ENCODE measurements at regions not wholly inside any gene's neighbourhood (a gene's known extent, or its start where the extent isn't known, plus 50 kb on each side); places are given as distances from the start of the nearest gene placed in this dataset.

DNA sequence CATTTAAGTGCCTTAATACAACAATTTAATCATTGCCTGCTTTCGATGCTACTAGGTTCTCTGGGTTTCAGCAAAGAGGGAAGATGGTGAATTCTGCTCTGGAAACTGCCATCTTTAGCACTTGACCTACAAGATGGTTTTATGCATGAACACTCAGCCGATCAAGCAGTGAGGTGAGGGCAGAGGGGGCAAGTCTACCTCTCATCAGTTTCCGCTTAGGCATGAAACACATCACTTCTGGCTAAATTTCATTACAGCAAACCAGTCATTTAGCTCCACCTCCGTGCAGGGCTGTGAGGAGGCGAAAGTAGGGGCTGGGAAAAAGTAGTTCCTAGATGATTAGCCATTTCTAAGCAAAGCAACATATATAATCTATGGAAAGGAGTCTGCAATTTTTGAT lies 1018.0 kb downstream of the CDH18 start:
- ChIA-PET CTCF (ENCODE audit: low intra/inter-chr PET ratio, low total read pairs) (no interaction called here), POLR2A (no interaction called here)
- H3K27me3 ChIP-seq (ENCODE audit: control insufficient read depth in 1 of 2, insufficient read depth in 2 of 2, low read length in 2 of 2) = no peaks in the 10 kb centered on the region
- no peak overlapping the region for H3K4me2 ChIP-seq (ENCODE audit: low read depth, low read length)
- in situ Hi-C loops (cut with HindIII; ENCODE audit: extremely low pct_ligation_motif_present, low pct_unique_long_range_greater_than_20kb) = no loop called here
- no peak for DNase-seq (ENCODE audit: low spot score)
- H3K27ac ChIP-seq (ENCODE audit: extremely low read length, insufficient read depth, low read length) = no peak overlapping the region
- ATAC-seq = no peak
- H3K9me3 ChIP-seq (ENCODE audit: low read length) = peaks cover 55% of the 10 kb centered on the region
- intact Hi-C loops (cut with micrococcal nuclease; ENCODE audit: unreplicated experiment) = no loop called here
- 6% methylated on average over 5 of the region's 5 CpGs for WGBS (ENCODE audit: low lambda C conversion rate)
- no peaks in the 10 kb centered on the region for H4K20me1 ChIP-seq (ENCODE audit: insufficient read depth, low read length)
- no peak overlapping the region for H3K9ac ChIP-seq (ENCODE audit: insufficient read depth, low read depth, low read length)
- H3K79me2 ChIP-seq (ENCODE audit: insufficient read depth, low read length) = no peaks in the 10 kb centered on the region
- no peak overlapping the region for H2AFZ ChIP-seq (ENCODE audit: low read length)
- H3K4me1 ChIP-seq (ENCODE audit: insufficient read depth, low read length) = no peaks in the 10 kb centered on the region
- no peak overlapping the region for H3K4me3 ChIP-seq (replicated peaks in 1 of 3; ENCODE audit: insufficient read depth in 1 of 3, low read depth in 2 of 3, low read length in 3 of 3)
- no TSS peak for BruUV-seq (replicated peaks)
- H3K36me3 ChIP-seq (replicated peaks in 1 of 2; ENCODE audit: control insufficient read depth in 1 of 2, insufficient read depth in 2 of 2, low read length in 2 of 2) = no peaks in the 10 kb centered on the region
- no peak for FAIRE-seq
- no peak for TF ChIP-seq TCF7 (IDR thresholded peaks at IDR 0.05; ENCODE audit: low read depth)
- no peak for TF ChIP-seq ZNF260 (CRISPR knock-in tag; IDR thresholded peaks at IDR 0.05; ENCODE audit: borderline replicate concordance, low read depth)
- TF ChIP-seq FOXA1 (IDR thresholded peaks at IDR 0.05) = no peak
- no peak for TF ChIP-seq FOXA1 (CRISPR knock-in tag; IDR thresholded peaks at IDR 0.05)
- TF ChIP-seq ZC3H13 (CRISPR knock-in tag; IDR thresholded peaks at IDR 0.05) = no peak
- TF ChIP-seq SMAD9 (CRISPR knock-in tag; IDR thresholded peaks at IDR 0.05) = no peak
- no peak for TF ChIP-seq JUND (CRISPR knock-in tag; IDR thresholded peaks at IDR 0.05)
- TF ChIP-seq ZSCAN25 (CRISPR knock-in tag; IDR thresholded peaks at IDR 0.05) = no peak
- no peak for TF ChIP-seq U2AF2 (IDR thresholded peaks at IDR 0.05; ENCODE audit: low read depth, low read length)
- TF ChIP-seq, protein P1, sequence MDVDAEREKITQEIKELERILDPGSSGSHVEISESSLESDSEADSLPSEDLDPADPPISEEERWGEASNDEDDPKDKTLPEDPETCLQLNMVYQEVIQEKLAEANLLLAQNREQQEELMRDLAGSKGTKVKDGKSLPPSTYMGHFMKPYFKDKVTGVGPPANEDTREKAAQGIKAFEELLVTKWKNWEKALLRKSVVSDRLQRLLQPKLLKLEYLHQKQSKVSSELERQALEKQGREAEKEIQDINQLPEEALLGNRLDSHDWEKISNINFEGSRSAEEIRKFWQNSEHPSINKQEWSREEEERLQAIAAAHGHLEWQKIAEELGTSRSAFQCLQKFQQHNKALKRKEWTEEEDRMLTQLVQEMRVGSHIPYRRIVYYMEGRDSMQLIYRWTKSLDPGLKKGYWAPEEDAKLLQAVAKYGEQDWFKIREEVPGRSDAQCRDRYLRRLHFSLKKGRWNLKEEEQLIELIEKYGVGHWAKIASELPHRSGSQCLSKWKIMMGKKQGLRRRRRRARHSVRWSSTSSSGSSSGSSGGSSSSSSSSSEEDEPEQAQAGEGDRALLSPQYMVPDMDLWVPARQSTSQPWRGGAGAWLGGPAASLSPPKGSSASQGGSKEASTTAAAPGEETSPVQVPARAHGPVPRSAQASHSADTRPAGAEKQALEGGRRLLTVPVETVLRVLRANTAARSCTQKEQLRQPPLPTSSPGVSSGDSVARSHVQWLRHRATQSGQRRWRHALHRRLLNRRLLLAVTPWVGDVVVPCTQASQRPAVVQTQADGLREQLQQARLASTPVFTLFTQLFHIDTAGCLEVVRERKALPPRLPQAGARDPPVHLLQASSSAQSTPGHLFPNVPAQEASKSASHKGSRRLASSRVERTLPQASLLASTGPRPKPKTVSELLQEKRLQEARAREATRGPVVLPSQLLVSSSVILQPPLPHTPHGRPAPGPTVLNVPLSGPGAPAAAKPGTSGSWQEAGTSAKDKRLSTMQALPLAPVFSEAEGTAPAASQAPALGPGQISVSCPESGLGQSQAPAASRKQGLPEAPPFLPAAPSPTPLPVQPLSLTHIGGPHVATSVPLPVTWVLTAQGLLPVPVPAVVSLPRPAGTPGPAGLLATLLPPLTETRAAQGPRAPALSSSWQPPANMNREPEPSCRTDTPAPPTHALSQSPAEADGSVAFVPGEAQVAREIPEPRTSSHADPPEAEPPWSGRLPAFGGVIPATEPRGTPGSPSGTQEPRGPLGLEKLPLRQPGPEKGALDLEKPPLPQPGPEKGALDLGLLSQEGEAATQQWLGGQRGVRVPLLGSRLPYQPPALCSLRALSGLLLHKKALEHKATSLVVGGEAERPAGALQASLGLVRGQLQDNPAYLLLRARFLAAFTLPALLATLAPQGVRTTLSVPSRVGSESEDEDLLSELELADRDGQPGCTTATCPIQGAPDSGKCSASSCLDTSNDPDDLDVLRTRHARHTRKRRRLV (CRISPR knock-in tag; IDR thresholded peaks at IDR 0.05) = no peak
- TF ChIP-seq ZBTB21 (CRISPR knock-in tag; IDR thresholded peaks at IDR 0.05) = no peak
- no peak for TF ChIP-seq HOXD1 (CRISPR knock-in tag; IDR thresholded peaks at IDR 0.05)
- TF ChIP-seq, protein P2, sequence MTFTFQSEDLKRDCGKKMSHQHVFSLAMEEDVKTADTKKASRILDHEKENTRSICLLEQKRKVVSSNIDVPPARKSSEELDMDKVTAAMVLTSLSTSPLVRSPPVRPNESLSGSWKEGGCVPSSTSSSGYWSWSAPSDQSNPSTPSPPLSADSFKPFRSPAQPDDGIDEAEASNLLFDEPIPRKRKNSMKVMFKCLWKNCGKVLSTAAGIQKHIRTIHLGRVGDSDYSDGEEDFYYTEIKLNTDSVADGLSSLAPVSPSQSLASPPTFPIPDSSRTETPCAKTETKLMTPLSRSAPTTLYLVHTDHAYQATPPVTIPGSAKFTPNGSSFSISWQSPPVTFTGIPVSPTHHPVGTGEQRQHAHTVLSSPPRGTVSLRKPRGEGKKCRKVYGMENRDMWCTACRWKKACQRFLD (CRISPR knock-in tag; IDR thresholded peaks at IDR 0.05; ENCODE audit: borderline replicate concordance) = no peak
- TF ChIP-seq, protein P3, sequence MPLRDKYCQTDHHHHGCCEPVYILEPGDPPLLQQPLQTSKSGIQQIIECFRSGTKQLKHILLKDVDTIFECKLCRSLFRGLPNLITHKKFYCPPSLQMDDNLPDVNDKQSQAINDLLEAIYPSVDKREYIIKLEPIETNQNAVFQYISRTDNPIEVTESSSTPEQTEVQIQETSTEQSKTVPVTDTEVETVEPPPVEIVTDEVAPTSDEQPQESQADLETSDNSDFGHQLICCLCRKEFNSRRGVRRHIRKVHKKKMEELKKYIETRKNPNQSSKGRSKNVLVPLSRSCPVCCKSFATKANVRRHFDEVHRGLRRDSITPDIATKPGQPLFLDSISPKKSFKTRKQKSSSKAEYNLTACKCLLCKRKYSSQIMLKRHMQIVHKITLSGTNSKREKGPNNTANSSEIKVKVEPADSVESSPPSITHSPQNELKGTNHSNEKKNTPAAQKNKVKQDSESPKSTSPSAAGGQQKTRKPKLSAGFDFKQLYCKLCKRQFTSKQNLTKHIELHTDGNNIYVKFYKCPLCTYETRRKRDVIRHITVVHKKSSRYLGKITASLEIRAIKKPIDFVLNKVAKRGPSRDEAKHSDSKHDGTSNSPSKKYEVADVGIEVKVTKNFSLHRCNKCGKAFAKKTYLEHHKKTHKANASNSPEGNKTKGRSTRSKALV (CRISPR knock-in tag; IDR thresholded peaks at IDR 0.05) = no peak
- no peak for TF ChIP-seq ZNF720 (CRISPR knock-in tag; IDR thresholded peaks at IDR 0.05)
- no peak for TF ChIP-seq ZNF329 (CRISPR knock-in tag; IDR thresholded peaks at IDR 0.05; ENCODE audit: low read depth)
- TF ChIP-seq SP4 (CRISPR knock-in tag; IDR thresholded peaks at IDR 0.05) = no peak

Measured in HepG2 (cell line).